GM11168 (cell line): ENCODE measurements at regions not wholly inside any gene's neighbourhood (a gene's known extent, or its start where the extent isn't known, plus 50 kb on each side); places are given as distances from the start of the nearest gene placed in this dataset.
"Not testable (repeated sequence)": the region's sequence is repeated elsewhere in the genome, so short reads cannot be mapped to it uniquely, and the experiment has no call there.

ENCODE experiments used
- in situ Hi-C: fragments of 300-500 bp; cut with MboI; formaldehyde crosslinking; loops from one replicate; pipeline ENCODE4 v1.12.0; 2022; ENCODE audit warnings: low sequenced_read_pairs; ENCODE audit not compliant: unreplicated experiment

- in situ Hi-C loops = no loop called here
Observed at GRCh38 chr5:15346738-15347137, 153.2 kb upstream of the FBXL7 start.

- in situ Hi-C loops = no loop called here
Observed at GRCh38 chr5:15344954-15345353, 155.0 kb upstream of the FBXL7 start.

DNA sequence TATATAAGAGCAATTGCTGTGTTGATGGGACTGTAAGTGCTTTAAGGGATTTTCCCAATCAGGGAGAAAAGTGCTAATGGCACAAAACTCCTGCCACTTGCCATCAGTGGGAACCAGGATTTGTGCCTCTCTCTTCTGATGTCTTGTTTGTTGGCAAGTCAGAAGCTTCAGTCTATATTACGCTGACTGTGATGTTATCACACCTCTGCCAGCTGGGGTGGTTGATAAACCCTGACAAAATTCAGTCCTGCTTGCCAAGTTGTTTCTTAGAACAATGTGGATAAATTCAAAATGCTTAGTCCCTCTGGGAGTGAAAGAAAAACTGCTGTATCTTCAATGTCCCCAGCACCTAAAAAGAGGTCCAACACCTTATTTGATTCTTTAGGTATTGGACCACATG is 161.4 kb upstream of the FBXL7 start:
- in situ Hi-C loops = no loop called here

- in situ Hi-C loops = no loop called here
Observed at GRCh38 chr5:15334551-15335266, 165.3 kb upstream of the FBXL7 start.

DNA sequence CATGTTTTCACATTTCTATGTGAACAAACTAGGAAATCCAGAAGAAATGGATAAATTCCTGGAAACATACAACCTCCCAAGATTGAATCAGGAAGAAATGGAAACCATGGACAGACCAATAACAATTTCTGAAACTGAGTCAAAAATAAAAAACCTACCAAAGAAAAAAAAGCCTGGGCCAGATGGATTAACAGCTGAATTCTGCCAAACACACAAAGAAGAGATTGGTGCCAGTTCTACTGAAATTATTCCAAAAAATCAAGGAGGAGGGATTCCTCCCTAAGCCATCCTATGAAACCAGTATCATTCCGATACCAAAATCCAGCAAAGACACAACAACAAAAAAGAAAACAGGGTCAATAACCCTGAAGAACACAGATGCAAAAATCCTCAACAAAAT is 166.9 kb upstream of the FBXL7 start:
- in situ Hi-C loops = no loop called here

- in situ Hi-C loops = no loop called here
Observed at GRCh38 chr5:15326932-15327331, 173.0 kb upstream of the FBXL7 start.

DNA sequence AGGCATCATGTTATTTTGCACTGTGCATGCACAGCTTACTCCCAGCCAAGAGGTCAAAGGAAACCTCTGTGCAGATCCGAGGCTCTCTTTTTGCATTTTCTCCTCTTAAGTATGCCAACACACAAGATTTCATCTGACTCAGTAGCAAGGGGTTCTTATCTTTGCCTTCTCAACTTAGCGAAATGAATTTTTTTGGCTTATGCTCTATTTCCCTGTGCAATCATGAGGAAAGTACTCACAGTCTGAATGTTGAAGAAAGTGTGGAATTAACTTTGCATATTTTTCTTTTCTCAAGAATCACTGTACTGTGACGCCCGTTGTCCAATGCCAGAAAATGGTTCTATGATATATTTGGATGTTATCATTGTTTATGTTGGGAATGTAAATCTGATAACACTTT is 173.5 kb upstream of the FBXL7 start:
- in situ Hi-C loops = no loop called here

GRCh38 chr5:15322421-15322820 is 177.6 kb upstream of the FBXL7 start:
- in situ Hi-C loops = no loop called here

DNA sequence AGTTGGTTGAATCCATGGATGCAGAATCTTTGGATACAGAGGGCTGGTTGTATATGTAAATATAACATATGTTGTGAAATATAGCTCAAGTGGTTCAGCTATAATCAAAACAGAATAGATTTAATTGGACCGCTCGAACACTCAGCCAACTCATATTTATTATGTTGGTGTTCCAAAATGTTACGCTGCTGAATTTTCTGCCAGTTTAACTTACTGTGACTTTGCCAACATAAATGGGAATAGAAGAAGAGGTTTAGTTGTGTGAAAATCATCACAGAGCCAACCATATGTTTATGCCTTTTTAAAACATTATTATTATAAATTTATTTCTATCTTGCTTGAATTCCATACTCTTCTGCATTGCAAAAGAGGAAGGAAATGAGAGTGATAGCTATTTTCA is 178.2 kb upstream of the FBXL7 start:
- in situ Hi-C loops = no loop called here

- in situ Hi-C loops = no loop called here
Observed at GRCh38 chr5:15320871-15321270, 179.1 kb upstream of the FBXL7 start.

DNA sequence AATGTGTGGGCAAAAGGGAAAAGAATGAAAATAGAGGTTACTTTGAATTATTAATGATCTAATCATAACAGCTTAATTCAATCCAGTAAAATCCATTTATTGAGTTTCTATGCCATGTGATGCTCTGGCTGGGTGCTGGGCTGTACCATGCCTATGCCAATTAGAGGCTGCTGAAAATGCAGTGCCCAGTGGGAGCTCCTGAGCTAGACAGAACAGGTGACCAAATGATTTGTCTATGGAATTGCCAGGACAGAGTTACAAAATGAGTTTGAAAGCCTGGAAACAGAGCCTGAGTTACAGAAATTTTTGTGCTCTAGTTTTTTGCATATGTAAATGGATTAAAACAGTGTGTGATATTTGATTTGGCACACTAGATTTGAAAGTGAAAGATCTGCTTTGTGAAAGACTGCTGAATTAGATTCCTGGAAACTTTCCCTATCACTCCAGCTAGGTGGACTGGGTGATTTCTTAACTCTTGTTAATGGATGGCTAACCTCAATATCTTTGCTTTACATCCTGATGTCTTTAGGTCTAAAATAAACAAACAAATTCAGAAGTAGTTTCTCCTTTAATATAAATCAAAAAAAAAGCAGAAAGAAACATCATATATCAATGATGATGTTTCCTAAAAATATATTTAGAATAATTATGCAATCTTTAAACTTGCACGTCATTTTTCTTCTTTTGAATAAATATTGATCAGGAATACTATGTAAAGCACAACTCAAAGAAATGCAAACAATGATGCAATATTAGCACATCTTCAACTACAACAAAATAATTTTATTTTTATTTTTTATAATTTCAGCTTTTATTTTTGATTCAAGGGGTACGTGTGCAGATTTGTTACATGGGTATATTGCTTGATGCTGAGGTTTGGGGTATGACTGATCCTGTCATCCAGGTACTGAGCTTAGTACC is 194.8 kb upstream of the FBXL7 start:
- in situ Hi-C loops = no loop called here

DNA sequence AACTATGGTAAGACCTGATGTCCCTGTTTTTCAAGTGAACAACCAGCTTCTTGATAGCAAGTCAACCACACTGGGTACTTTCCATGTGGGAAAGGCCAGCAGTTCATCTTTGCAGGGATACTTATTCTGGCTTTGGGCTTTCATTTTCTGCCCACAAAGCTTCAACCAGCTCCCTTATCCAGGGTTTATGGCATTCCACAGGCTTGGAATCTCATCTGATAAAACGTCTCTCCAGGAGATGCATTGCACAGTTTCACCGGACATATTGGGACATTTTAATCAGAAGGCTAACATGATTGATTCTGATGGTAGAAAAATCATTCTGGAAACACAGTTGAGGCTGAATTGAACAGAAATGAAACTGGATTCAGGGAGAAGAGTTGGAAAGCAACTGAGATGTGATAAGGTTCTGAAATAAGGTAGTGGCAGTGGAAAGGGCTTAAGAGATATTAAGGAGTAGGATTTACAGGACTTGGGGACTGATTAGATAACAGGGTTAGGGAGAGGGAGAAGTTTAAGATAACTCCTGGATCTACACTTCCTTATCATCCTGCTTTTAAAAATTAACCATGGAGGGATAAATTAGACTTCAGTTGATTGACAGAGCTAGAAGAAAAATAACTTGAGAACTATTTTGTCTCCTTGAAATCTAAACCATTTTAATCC is 195.8 kb upstream of the FBXL7 start:
- in situ Hi-C loops = no loop called here

DNA sequence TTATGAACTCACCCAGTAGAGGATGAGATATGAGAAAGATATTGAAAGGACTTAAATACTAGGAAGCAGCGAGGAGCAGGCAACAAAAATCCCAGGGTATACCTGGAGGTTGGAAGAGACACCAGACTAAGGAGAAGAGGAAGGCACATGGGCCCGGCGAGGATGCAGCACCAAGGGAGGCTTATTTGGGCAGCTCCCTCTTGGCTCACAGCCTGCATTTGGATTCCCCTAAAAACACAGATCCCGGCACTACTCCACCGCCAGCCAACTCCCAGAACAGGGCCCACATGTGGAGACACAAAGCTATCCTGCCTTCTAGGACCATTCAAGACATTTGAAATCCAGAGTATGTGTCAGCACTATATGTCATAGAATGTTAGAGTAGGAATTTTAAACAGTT is 199.8 kb upstream of the FBXL7 start:
- in situ Hi-C loops = no loop called here

DNA sequence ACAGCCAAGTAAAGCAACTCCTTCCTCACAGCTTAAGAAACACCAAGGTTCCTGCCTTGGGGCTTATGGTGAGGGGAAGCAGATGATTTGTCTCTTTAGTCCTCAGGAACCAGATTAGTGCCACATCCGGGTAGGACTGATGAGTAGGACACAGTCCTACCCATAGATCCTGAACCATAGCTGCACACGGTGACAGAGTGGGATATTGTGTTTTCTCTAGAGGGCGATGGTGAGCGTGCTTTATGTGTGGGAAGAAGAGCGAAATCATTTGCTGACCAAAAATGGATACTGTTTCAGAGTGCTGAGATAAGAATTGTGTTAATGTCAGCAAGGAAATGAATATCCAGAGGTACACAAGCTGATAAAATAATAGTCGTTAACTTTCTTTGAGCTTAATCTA is 209.0 kb upstream of the FBXL7 start:
- in situ Hi-C loops = no loop called here

DNA sequence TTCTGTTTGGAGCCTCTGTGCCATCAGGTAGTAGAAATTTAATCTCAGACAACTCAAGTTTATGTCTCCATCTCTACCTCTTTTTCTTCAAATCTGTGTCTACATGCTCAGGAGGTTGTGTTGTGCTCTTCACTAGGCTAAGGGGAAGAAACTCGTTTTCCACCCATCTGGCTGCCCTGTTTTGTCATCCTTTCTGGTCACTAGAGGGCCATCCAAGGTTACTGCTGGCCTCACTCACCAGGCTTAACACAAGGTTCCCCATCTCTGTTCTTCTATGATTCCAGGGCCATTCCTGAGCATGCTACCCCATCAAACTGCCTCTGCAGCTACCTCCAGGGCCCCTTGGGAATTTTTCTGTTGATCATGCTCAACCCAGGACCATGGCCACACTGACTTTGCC is 213.3 kb upstream of the FBXL7 start:
- in situ Hi-C loops = no loop called here

GRCh38 chr5:15285901-15286583 is 213.9 kb upstream of the FBXL7 start:
- in situ Hi-C loops = no loop called here

GRCh38 chr5:15284706-15285105 is 215.3 kb upstream of the FBXL7 start:
- in situ Hi-C loops = no loop called here

GRCh38 chr5:15283076-15283475 is 216.9 kb upstream of the FBXL7 start:
- in situ Hi-C loops = no loop called here

GRCh38 chr5:15282611-15283010 is 217.4 kb upstream of the FBXL7 start:
- in situ Hi-C loops = no loop called here

GRCh38 chr5:15271596-15271995 is 228.4 kb upstream of the FBXL7 start:
- in situ Hi-C loops = not testable (repeated sequence)

DNA sequence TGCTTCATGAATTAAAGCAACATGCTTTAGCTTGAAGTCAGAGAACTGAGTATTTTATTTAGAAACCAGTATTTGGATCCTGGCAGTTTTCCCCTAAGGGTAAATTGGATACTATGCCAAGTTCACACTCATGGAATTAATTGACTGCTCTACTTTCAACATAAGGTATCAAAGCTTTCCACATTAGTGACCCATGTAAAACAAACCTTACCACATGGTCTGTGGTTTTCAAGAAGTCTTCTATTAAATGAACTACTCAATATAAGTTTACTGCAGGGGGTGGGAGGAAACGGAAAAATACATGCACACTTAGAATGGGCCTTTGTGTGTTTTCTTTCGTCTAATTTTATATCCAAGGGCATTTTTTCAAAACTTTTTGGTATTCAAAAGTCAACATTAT is 232.0 kb upstream of the FBXL7 start:
- in situ Hi-C loops = no loop called here
